K562 (cell line): ENCODE measurements at regions not wholly inside any gene's neighbourhood (a gene's known extent, or its start where the extent isn't known, plus 50 kb on each side); places are given as distances from the start of the nearest gene placed in this dataset.
A peak's percentile ranks its signal among the peaks of the same experiment; 100 is the strongest.

Experiments
- ATAC-seq: fragments of 200-7000 bp; cut with Tn5 transposase; 3 replicates; pipeline ENCODE4 v1.9.1; 2020; ENCODE audit warnings: moderate library complexity
- BruUV-seq: library from RNA; stranded (reverse); fragments of 400-500 nt; replicated peaks from 2 replicates; lab custom pipeline; 2021; lab: Mats Ljungman, UMichigan
- CTCF ChIA-PET: fragments of 300-600 bp; formaldehyde crosslinking; extraction: SDS; loops from one replicate; lab custom pipeline; 2021; ENCODE audit warnings: low intra/inter-chr PET ratio; lab: Yijun Ruan, JAX
- POLR2A ChIA-PET: fragments of 300-600, 350-650 bp; sonication (Branson Sonifier 250); formaldehyde crosslinking; extraction: SDS; loops from one replicate; lab custom pipeline; 2021; ENCODE audit warnings: antibody characterized with exemption, inconsistent platforms; lab: Yijun Ruan, JAX
- DNase-seq, 4 experiments: peaks; one replicate each; pipeline versions ENCODE4 v3.0.0 to v3.0.0-alpha.2; 2011 to 2018; ENCODE audit warnings: low spot score in 3 of 4, mixed read lengths in 3 of 4; ENCODE audit errors: extremely low read depth in 1 of 4
- FAIRE-seq: peaks from 2 replicates; lab custom pipeline; 2011; peaks lifted over from hg19 to GRCh38; lab: Jason Lieb, UNC
- H2AFZ ChIP-seq: 2 replicates; pipeline ENCODE4 v1.6.0; 2011; ENCODE audit warnings: low read depth, low read length, control low read depth, inconsistent platforms
- H3K27ac ChIP-seq: fragments of 200-600 bp; 3 replicates; pipeline ENCODE4 v1.8.0; 2011; ENCODE audit warnings: low read depth, mild to moderate bottlenecking, control low read depth, inconsistent platforms, low read length, moderate library complexity, mixed read lengths; ENCODE audit errors: extremely low read depth
- H3K27me3 ChIP-seq, 2 experiments: fragments of 300-600 bp in 1 of 2; 2 replicates in 1 of 2; 3 replicates in 1 of 2; pipeline versions ENCODE4 v1.6.0 to v1.8.0; 2011; ENCODE audit warnings: inconsistent platforms in 2 of 2, low read length in 2 of 2, mild to moderate bottlenecking in 1 of 2, mixed read lengths in 1 of 2, moderate library complexity in 1 of 2; ENCODE audit not compliant: control insufficient read depth in 2 of 2, insufficient read depth in 2 of 2
- H3K36me3 ChIP-seq: fragments of 300-600 bp; 3 replicates; pipeline ENCODE4 v1.8.0; 2011; ENCODE audit warnings: mild to moderate bottlenecking, low read length, inconsistent platforms; ENCODE audit not compliant: control insufficient read depth, insufficient read depth
- H3K4me1 ChIP-seq, 2 experiments: fragments of 200-600 bp in 1 of 2; replicated peaks in 1 of 2; 2 replicates in 1 of 2; 3 replicates in 1 of 2; pipeline versions ENCODE4 v1.5.1 to v1.8.0; 2011; ENCODE audit warnings: inconsistent platforms in 2 of 2, low read length in 2 of 2, mild to moderate bottlenecking in 1 of 2, mixed read lengths in 1 of 2, moderate library complexity in 1 of 2; ENCODE audit not compliant: control insufficient read depth in 2 of 2, insufficient read depth in 2 of 2
- H3K4me2 ChIP-seq: 2 replicates; pipeline ENCODE4 v1.6.1; 2011; ENCODE audit warnings: low read length, control low read depth, inconsistent platforms, mixed read lengths; ENCODE audit not compliant: insufficient read depth
- H3K4me3 ChIP-seq: fragments of 200-600 bp; sonication (generic), shearing (Covaris generic); 2 replicates; pipeline ENCODE4 v1.5.1; 2016; ENCODE audit warnings: control low read depth, inconsistent platforms
- H3K79me2 ChIP-seq: fragments of 200-600 bp; 3 replicates; pipeline ENCODE4 v1.8.0; 2011; ENCODE audit warnings: low read length, inconsistent platforms; ENCODE audit not compliant: control insufficient read depth, insufficient read depth
- H3K9ac ChIP-seq, 2 experiments: 2 replicates each; pipeline versions ENCODE4 v1.6.0 to v1.6.1; 2011; ENCODE audit warnings: low read depth in 2 of 2, low read length in 2 of 2, control low read depth in 1 of 2, inconsistent platforms in 1 of 2, mild to moderate bottlenecking in 1 of 2, mixed read lengths in 1 of 2; ENCODE audit not compliant: insufficient read depth in 1 of 2
- H3K9me1 ChIP-seq: one replicate; pipeline ENCODE4 v1.6.0; 2011; ENCODE audit warnings: inconsistent platforms, mild to moderate bottlenecking, low read length, moderate library complexity; ENCODE audit not compliant: control insufficient read depth, insufficient read depth
- H3K9me3 ChIP-seq: replicated peaks from 2 replicates; pipeline ENCODE4 v1.5.1; 2011; ENCODE audit warnings: low read depth, low read length, inconsistent platforms; ENCODE audit not compliant: control insufficient read depth, insufficient read depth
- H4K20me1 ChIP-seq: replicated peaks from 2 replicates; pipeline ENCODE4 v1.6.1; 2011; ENCODE audit warnings: low read length, inconsistent platforms, mixed read lengths; ENCODE audit not compliant: control insufficient read depth, insufficient read depth
- GTF3C2 ChIP-seq: IDR thresholded peaks from 3 replicates; pipeline ENCODE4 v1.6.1; 2011; ENCODE audit warnings: borderline replicate concordance, mild to moderate bottlenecking, moderate library complexity; ENCODE audit not compliant: insufficient read length; ENCODE audit errors: extremely low read depth
- POLR2G ChIP-seq: fragments of 200-400 bp; formaldehyde crosslinking; IDR thresholded peaks from 2 replicates; pipeline ENCODE4 v1.6.1; 2017; ENCODE audit warnings: low read depth, mild to moderate bottlenecking, antibody characterized with exemption, low read length, moderate library complexity
- SIN3A ChIP-seq, 2 experiments: fragments of 150-350 bp in 1 of 2; IDR thresholded peaks; 2 replicates each; pipeline ENCODE4 v1.6.1; 2011 to 2016; ENCODE audit warnings: borderline replicate concordance in 2 of 2, low read depth in 2 of 2, low read length in 2 of 2, mild to moderate bottlenecking in 2 of 2, moderate library complexity in 2 of 2; ENCODE audit not compliant: control insufficient read depth in 1 of 2
- ZNF165 ChIP-seq: fragments of 250-450 bp; sonication (Bioruptor Pico); IDR thresholded peaks from 2 replicates; pipeline ENCODE4 v1.4.0; 2020; ENCODE audit warnings: borderline replicate concordance
- ZNF436 ChIP-seq: fragments of 250-450, 450-650 bp; sonication (Bioruptor Pico); formaldehyde crosslinking; IDR thresholded peaks from 2 replicates; pipeline ENCODE4 v1.7.0; 2020; ENCODE audit warnings: mild to moderate bottlenecking
- WGBS: fragments of 100-300 bp; shearing (Covaris generic); methylation state at CpG from one replicate; pipeline ENCODE4 v1.1.6; 2016; ENCODE audit warnings: low coverage, mixed read lengths; ENCODE audit not compliant: insufficient coverage; ENCODE audit errors: missing lambda C conversion rate; 5-methylcytosine and 5-hydroxymethylcytosine counted together
- in situ Hi-C: fragments of 300-500 bp; cut with MboI; formaldehyde crosslinking; loops from 4 replicates; pipeline ENCODE4 v1.15.0; 2018; ENCODE audit warnings: inconsistent platforms, mixed read lengths
- intact Hi-C: fragments of 100-400 bp; cut with micrococcal nuclease; formaldehyde crosslinking; loops from 2 replicates; pipeline ENCODE4 v1.14.2; 2022
- TF ChIP-seq, protein P1 (sequence below), 3 experiments: IDR thresholded peaks in 2 of 3; conservative IDR thresholded peaks in 1 of 3; 2 replicates each; pipeline ENCODE4 v1.5.1; 2011 to 2012; ENCODE audit warnings: low read length in 3 of 3, mild to moderate bottlenecking in 3 of 3, control low read depth in 2 of 3, improper control_type of control experiment in 1 of 3, inconsistent platforms in 1 of 3, low read depth in 1 of 3, mixed read lengths in 1 of 3, moderate library complexity in 1 of 3; ENCODE audit not compliant: insufficient read depth in 2 of 3
- TF ChIP-seq, protein P2 (sequence below): IDR thresholded peaks from 2 replicates; pipeline ENCODE4 v1.6.1; 2012; ENCODE audit warnings: low read depth, low read length, improper control_type of control experiment, borderline replicate concordance

DNA sequence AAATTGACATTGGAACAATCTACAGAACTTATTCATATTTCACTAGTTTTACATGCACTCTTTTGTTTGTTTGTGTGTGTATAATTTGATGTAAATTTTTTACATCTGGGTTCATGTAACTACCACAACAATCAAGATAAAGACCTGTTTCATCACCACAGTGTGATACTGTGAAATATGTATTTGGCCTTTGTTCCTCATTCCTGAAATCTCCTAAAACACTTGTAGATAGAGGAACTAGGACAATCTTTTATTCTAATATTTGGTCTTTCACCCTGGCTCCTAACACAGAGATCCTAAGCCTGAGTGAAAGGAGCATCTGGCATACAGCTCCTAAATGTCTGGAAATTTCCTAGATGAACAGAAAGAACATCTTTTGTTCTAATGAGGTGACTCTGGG lies 155.0 kb upstream of the GPR149 start:
- DNase-seq (no peak), FAIRE-seq (no peak), ATAC-seq (no peak)
- intact Hi-C loops = loop anchor here (10.0 kb wide), 1 partner anchor 130 kb away; no protein-coding TSS in a partner anchor
- Histone ChIP-seq H3K4me1 (no peaks in the 10 kb centered on the region), H3K9ac (no peak overlapping the region), H3K27me3 (no peaks in the 10 kb centered on the region), H3K4me3 (no peak overlapping the region), H3K27ac (no peak overlapping the region), H4K20me1 (no peaks in the 10 kb centered on the region), H3K4me2 (no peak overlapping the region), H3K79me2 (no peaks in the 10 kb centered on the region), H3K36me3 (no peaks in the 10 kb centered on the region), H2AFZ (no peak overlapping the region), H3K9me1 (no peaks in the 10 kb centered on the region), H3K9me3 (no peaks in the 10 kb centered on the region)
- BruUV-seq = no TSS peak
- in situ Hi-C loops = no loop called here
- no peak for TF ChIP-seq POLR2G
- CTCF ChIA-PET = no interaction called here
- POLR2A ChIA-PET = no interaction called here

DNA sequence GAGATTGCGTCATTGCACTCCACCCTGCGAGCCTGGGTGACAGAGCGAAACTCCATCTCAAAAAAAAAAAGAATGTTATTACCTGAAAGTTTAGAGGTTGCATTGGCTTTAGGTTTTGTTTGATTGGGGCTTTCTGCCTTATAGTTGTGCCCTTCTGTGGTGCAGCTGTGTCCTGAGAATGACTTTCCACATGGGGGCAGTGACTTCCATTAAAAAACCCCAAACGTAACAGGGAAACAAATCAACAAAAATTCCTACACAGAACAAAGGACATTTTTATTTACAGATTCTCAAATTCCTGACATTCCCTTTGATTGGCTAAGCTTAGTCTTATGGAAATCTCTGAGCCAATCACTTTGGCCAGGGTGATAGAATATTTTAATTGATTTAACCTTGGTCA lies 154.1 kb upstream of the GPR149 start:
- Histone ChIP-seq H3K4me3 (no peak overlapping the region), H3K4me2 (no peak overlapping the region), H4K20me1 (no peaks in the 10 kb centered on the region), H3K9ac (no peak overlapping the region), H3K79me2 (no peaks in the 10 kb centered on the region), H3K4me1 (no peaks in the 10 kb centered on the region), H3K36me3 (no peaks in the 10 kb centered on the region), H3K27ac (no peak overlapping the region), H3K9me3 (no peaks in the 10 kb centered on the region), H2AFZ (no peak overlapping the region), H3K9me1 (no peaks in the 10 kb centered on the region), H3K27me3 (no peaks in the 10 kb centered on the region)
- ChIA-PET POLR2A (interaction anchor here (0.7 kb wide), 1 partner anchor 233 kb away, joined by 6 read pairs; no protein-coding TSS in a partner anchor), CTCF (no interaction called here)
- FAIRE-seq (no peak), ATAC-seq (no peak), DNase-seq (peak in 1 of 4 experiments; percentile 1)
- no TSS peak for BruUV-seq
- WGBS = 0% methylated on average over 4 of the region's 4 CpGs
- in situ Hi-C loops (no loop called here), intact Hi-C loops (loop anchor here (10.0 kb wide), 1 partner anchor 131 kb away; no protein-coding TSS in a partner anchor)
- no peak for TF ChIP-seq GTF3C2
- no peak for TF ChIP-seq ZNF165
- TF ChIP-seq, protein P1, sequence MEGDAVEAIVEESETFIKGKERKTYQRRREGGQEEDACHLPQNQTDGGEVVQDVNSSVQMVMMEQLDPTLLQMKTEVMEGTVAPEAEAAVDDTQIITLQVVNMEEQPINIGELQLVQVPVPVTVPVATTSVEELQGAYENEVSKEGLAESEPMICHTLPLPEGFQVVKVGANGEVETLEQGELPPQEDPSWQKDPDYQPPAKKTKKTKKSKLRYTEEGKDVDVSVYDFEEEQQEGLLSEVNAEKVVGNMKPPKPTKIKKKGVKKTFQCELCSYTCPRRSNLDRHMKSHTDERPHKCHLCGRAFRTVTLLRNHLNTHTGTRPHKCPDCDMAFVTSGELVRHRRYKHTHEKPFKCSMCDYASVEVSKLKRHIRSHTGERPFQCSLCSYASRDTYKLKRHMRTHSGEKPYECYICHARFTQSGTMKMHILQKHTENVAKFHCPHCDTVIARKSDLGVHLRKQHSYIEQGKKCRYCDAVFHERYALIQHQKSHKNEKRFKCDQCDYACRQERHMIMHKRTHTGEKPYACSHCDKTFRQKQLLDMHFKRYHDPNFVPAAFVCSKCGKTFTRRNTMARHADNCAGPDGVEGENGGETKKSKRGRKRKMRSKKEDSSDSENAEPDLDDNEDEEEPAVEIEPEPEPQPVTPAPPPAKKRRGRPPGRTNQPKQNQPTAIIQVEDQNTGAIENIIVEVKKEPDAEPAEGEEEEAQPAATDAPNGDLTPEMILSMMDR (IDR thresholded peaks at IDR 0.05 in 2 of 3, conservative IDR thresholded peaks at IDR 0.05 in 1 of 3; ENCODE audit: insufficient read depth in 2 of 3, low read depth in 1 of 3, low read length in 3 of 3) = peak in 2 of 3 experiments; percentile 14 to 22; a peak in 2 of 6 replicates
- TF ChIP-seq, protein P2, sequence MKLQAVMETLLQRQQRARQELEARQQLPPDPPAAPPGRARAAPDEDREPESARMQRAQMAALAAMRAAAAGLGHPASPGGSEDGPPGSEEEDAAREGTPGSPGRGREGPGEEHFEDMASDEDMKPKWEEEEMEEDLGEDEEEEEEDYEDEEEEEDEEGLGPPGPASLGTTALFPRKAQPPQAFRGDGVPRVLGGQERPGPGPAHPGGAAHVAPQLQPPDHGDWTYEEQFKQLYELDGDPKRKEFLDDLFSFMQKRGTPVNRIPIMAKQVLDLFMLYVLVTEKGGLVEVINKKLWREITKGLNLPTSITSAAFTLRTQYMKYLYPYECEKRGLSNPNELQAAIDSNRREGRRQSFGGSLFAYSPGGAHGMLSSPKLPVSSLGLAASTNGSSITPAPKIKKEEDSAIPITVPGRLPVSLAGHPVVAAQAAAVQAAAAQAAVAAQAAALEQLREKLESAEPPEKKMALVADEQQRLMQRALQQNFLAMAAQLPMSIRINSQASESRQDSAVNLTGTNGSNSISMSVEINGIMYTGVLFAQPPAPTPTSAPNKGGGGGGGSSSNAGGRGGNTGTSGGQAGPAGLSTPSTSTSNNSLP = no peak
- TF ChIP-seq SIN3A (IDR thresholded peaks at IDR 0.05; ENCODE audit: borderline replicate concordance in 2 of 2, control insufficient read depth in 1 of 2, low read depth in 2 of 2, low read length in 2 of 2) = no peak
- no peak for TF ChIP-seq ZNF436 (CRISPR knock-in tag)
